IMR-90 (cell line): ENCODE measurements at regions not wholly inside any gene's neighbourhood (a gene's known extent, or its start where the extent isn't known, plus 50 kb on each side); places are given as distances from the start of the nearest gene placed in this dataset.

Experiments
- ATAC-seq: fragments of 200-7000 bp; cut with Tn5 transposase; 2 replicates; pipeline ENCODE4 v1.9.1; 2020; ENCODE audit warnings: low read depth, mild to moderate bottlenecking, moderate library complexity
- BruUV-seq: library from RNA; stranded (reverse); fragments of 400-500 nt; replicated peaks from 2 replicates; lab custom pipeline; 2021; lab: Mats Ljungman, UMichigan
- CTCF ChIA-PET: fragments of 300-600 bp; formaldehyde crosslinking; extraction: SDS; loops from one replicate; lab custom pipeline; 2021; ENCODE audit warnings: antibody characterized with exemption; lab: Yijun Ruan, JAX
- POLR2A ChIA-PET: fragments of 300-600 bp; sonication (Branson Sonifier 250); formaldehyde crosslinking; loops from one replicate; lab custom pipeline; 2022; ENCODE audit warnings: antibody characterized with exemption; ENCODE audit not compliant: unreplicated experiment; lab: Charles Lee
- DNase-seq: peaks from one replicate; pipeline ENCODE4 v3.0.0; 2013
- H2AFZ ChIP-seq: replicated peaks from 2 replicates; pipeline ENCODE3; 2013; ENCODE audit warnings: low read length, mild to moderate bottlenecking; ENCODE audit not compliant: poor library complexity
- H2AK5ac ChIP-seq: 2 replicates; pipeline ENCODE4 v1.6.1; 2013; ENCODE audit warnings: low read depth, low read length, inconsistent platforms
- H2AK9ac ChIP-seq: replicated peaks from 2 replicates; pipeline ENCODE3; 2013; ENCODE audit warnings: mild to moderate bottlenecking, low read depth, low read length, moderate library complexity; ENCODE audit not compliant: poor library complexity
- H2BK120ac ChIP-seq: 2 replicates; pipeline ENCODE4 v1.6.1; 2013; ENCODE audit warnings: low read depth, low read length, inconsistent platforms
- H2BK15ac ChIP-seq: 3 replicates; pipeline ENCODE4 v1.6.1; 2013; ENCODE audit warnings: low read depth, low read length, inconsistent platforms
- H2BK20ac ChIP-seq: 2 replicates; pipeline ENCODE4 v1.6.1; 2013; ENCODE audit warnings: low read depth, mild to moderate bottlenecking, inconsistent platforms, low read length, moderate library complexity
- H2BK5ac ChIP-seq: 2 replicates; pipeline ENCODE4 v1.6.1; 2013; ENCODE audit warnings: mild to moderate bottlenecking, low read depth, low read length, inconsistent platforms; ENCODE audit not compliant: poor library complexity, severe bottlenecking
- H3K14ac ChIP-seq: replicated peaks from 2 replicates; pipeline ENCODE4 v1.6.1; 2013; ENCODE audit warnings: low read depth, low read length, inconsistent platforms
- H3K18ac ChIP-seq: 2 replicates; pipeline ENCODE4 v1.6.1; 2013; ENCODE audit warnings: low read depth, low read length, control low read depth
- H3K23ac ChIP-seq: 2 replicates; pipeline ENCODE4 v1.6.1; 2013; ENCODE audit warnings: low read depth, low read length, inconsistent platforms
- H3K27ac ChIP-seq: 2 replicates; pipeline ENCODE4 v1.5.1; 2013; ENCODE audit warnings: mild to moderate bottlenecking, control low read depth, low read length; ENCODE audit not compliant: insufficient read depth
- H3K27me3 ChIP-seq: 2 replicates; pipeline ENCODE4 v1.6.1; 2013; ENCODE audit warnings: low read length; ENCODE audit not compliant: control insufficient read depth, insufficient read depth
- H3K36me3 ChIP-seq: 2 replicates; pipeline ENCODE4 v1.6.1; 2013; ENCODE audit warnings: low read length, mixed read lengths; ENCODE audit not compliant: control insufficient read depth, insufficient read depth
- H3K4ac ChIP-seq: 2 replicates; pipeline ENCODE4 v1.6.1; 2013; ENCODE audit warnings: low read depth, low read length, inconsistent platforms
- H3K4me1 ChIP-seq: 2 replicates; pipeline ENCODE4 v1.6.1; 2013; ENCODE audit warnings: low read length, mixed read lengths; ENCODE audit not compliant: control insufficient read depth, insufficient read depth
- H3K4me2 ChIP-seq: 2 replicates; pipeline ENCODE4 v1.6.1; 2013; ENCODE audit warnings: low read depth, mild to moderate bottlenecking, control low read depth, low read length, moderate library complexity
- H3K4me3 ChIP-seq: 2 replicates; pipeline ENCODE4 v1.5.1; 2013; ENCODE audit warnings: low read depth, mild to moderate bottlenecking, control low read depth, low read length, moderate library complexity; ENCODE audit not compliant: insufficient read depth
- H3K56ac ChIP-seq: 2 replicates; pipeline ENCODE4 v1.6.1; 2013; ENCODE audit warnings: low read length, inconsistent platforms; ENCODE audit not compliant: insufficient read depth; ENCODE audit errors: extremely low read depth
- H3K79me1 ChIP-seq, 2 experiments: 2 replicates each; pipeline ENCODE4 v1.6.1; 2013; ENCODE audit warnings: low read length in 2 of 2, inconsistent platforms in 1 of 2, low read depth in 1 of 2
- H3K9ac ChIP-seq: 2 replicates; pipeline ENCODE4 v1.6.1; 2013; ENCODE audit warnings: low read depth, low read length, control low read depth
- H3K9me1 ChIP-seq: 2 replicates; pipeline ENCODE4 v1.6.1; 2013; ENCODE audit warnings: low read length, inconsistent platforms; ENCODE audit not compliant: insufficient read depth
- H3K9me3 ChIP-seq: 2 replicates; pipeline ENCODE4 v1.6.1; 2013; ENCODE audit warnings: low read length; ENCODE audit not compliant: control insufficient read depth, insufficient read depth
- H4K20me1 ChIP-seq: 2 replicates; pipeline ENCODE4 v1.6.1; 2013; ENCODE audit warnings: low read length, inconsistent platforms; ENCODE audit not compliant: insufficient read depth
- H4K5ac ChIP-seq: 2 replicates; pipeline ENCODE4 v1.6.1; 2013; ENCODE audit warnings: mild to moderate bottlenecking, low read depth, low read length, control low read depth
- H4K8ac ChIP-seq, 2 experiments: 2 replicates each; pipeline ENCODE4 v1.6.1; 2013; ENCODE audit warnings: low read depth in 2 of 2, low read length in 2 of 2, control low read depth in 1 of 2, inconsistent platforms in 1 of 2
- H4K91ac ChIP-seq: 2 replicates; pipeline ENCODE4 v1.6.1; 2013; ENCODE audit warnings: low read depth, low read length, inconsistent platforms; ENCODE audit not compliant: insufficient read depth
- BHLHE40 ChIP-seq: fragments of 150-350 bp; IDR thresholded peaks from 2 replicates; pipeline ENCODE4 v1.6.1; 2016; ENCODE audit warnings: mild to moderate bottlenecking, low read depth, low read length
- CEBPB ChIP-seq: IDR thresholded peaks from 2 replicates; pipeline ENCODE4 v1.6.1; 2012; ENCODE audit warnings: low read depth, low read length, improper control_type of control experiment
- CTCF ChIP-seq: conservative IDR thresholded peaks from 2 replicates; pipeline ENCODE4 v1.5.1; 2012; ENCODE audit warnings: mild to moderate bottlenecking, low read depth, low read length, improper control_type of control experiment
- ELK1 ChIP-seq: fragments of 150-350 bp; IDR thresholded peaks from 2 replicates; pipeline ENCODE4 v1.6.1; 2016; ENCODE audit warnings: low read depth, mild to moderate bottlenecking, low read length, moderate library complexity, borderline replicate concordance
- FOS ChIP-seq: fragments of 150-350 bp; IDR thresholded peaks from 2 replicates; pipeline ENCODE4 v1.6.1; 2016; ENCODE audit warnings: low read depth, low read length
- MAFK ChIP-seq: IDR thresholded peaks from 2 replicates; pipeline ENCODE4 v1.6.1; 2012; ENCODE audit warnings: low read depth, low read length, improper control_type of control experiment
- MXI1 ChIP-seq: IDR thresholded peaks from 2 replicates; pipeline ENCODE4 v1.6.1; 2012; ENCODE audit warnings: low read depth, mild to moderate bottlenecking, low read length, moderate library complexity, borderline replicate concordance
- RAD21 ChIP-seq: IDR thresholded peaks from 2 replicates; pipeline ENCODE4 v1.6.1; 2012; ENCODE audit warnings: low read length, improper control_type of control experiment
- RCOR1 ChIP-seq: IDR thresholded peaks from 2 replicates; pipeline ENCODE4 v1.6.1; 2012; ENCODE audit warnings: mild to moderate bottlenecking, low read length, improper control_type of control experiment; ENCODE audit not compliant: insufficient replicate concordance
- RFX5 ChIP-seq: IDR thresholded peaks from 2 replicates; pipeline ENCODE4 v1.8.0; 2012; ENCODE audit warnings: low read depth, mild to moderate bottlenecking, low read length, moderate library complexity
- SMC3 ChIP-seq: fragments of 150-350 bp; IDR thresholded peaks from 2 replicates; pipeline ENCODE4 v1.6.1; 2016; ENCODE audit warnings: low read depth, mild to moderate bottlenecking, antibody characterized with exemption, low read length, moderate library complexity
- USF2 ChIP-seq: fragments of 150-350 bp; IDR thresholded peaks from 2 replicates; pipeline ENCODE4 v1.6.1; 2017; ENCODE audit warnings: mild to moderate bottlenecking, antibody characterized with exemption, low read length, low read depth
- WGBS, 2 experiments: methylation state at CpG; one replicate each; pipeline versions ENCODE4 v1.1.5 to v1.1.7; 2013; ENCODE audit warnings: missing lambda C conversion rate in 2 of 2; ENCODE audit not compliant: insufficient read length in 1 of 2; ENCODE audit errors: extremely low coverage in 2 of 2; 5-methylcytosine and 5-hydroxymethylcytosine counted together
- dilution Hi-C: fragments of 300-500 bp; cut with HindIII; formaldehyde crosslinking; loops from one replicate; pipeline ENCODE4 v1.14.3; 2018; ENCODE audit warnings: low sequenced_read_pairs; ENCODE audit not compliant: unreplicated experiment
- in situ Hi-C: fragments of 300-500 bp; cut with MboI; formaldehyde crosslinking; loops from 3 replicates; pipeline ENCODE4 v1.14.3; 2019; ENCODE audit warnings: low sequenced_read_pairs, inconsistent platforms, mixed read lengths
- intact Hi-C: fragments of 100-400 bp; cut with micrococcal nuclease; formaldehyde crosslinking; loops from 2 replicates; pipeline ENCODE4 v1.10.0; 2022

GRCh38 chrX:6382284-6382683, 152.6 kb downstream of the VCX3A start:
- Histone ChIP-seq H4K20me1 (no peaks in the 10 kb centered on the region), H3K4ac (no peak overlapping the region), H3K36me3 (no peaks in the 10 kb centered on the region), H3K27me3 (no peaks in the 10 kb centered on the region), H2AFZ (no peak overlapping the region), H3K56ac (no peak overlapping the region), H4K91ac (no peak overlapping the region), H4K5ac (no peak overlapping the region), H3K18ac (no peak overlapping the region), H3K9me3 (peaks cover 26% of the 10 kb centered on the region), H2BK120ac (no peak overlapping the region), H3K27ac (no peak overlapping the region), H3K9ac (no peak overlapping the region), H2AK9ac (no peak overlapping the region), H2BK5ac (no peak overlapping the region), H3K4me2 (no peak overlapping the region), H3K79me1 (no peaks in the 10 kb centered on the region), H4K8ac (no peak overlapping the region), H2BK20ac (no peak overlapping the region), H3K23ac (no peak overlapping the region), H2AK5ac (no peak overlapping the region), H3K4me1 (no peaks in the 10 kb centered on the region), H3K14ac (no peak overlapping the region), H3K4me3 (no peak overlapping the region), H2BK15ac (no peak overlapping the region), H3K9me1 (no peaks in the 10 kb centered on the region)
- ChIA-PET POLR2A (no interaction called here), CTCF (no interaction called here)
- DNase-seq (no peak), ATAC-seq (no peak)
- BruUV-seq: no TSS peak
- WGBS, 2 experiments: no CpG with 5 or more reads among the region's 9 CpGs
- no peak for TF ChIP-seq ELK1
- no peak for TF ChIP-seq MAFK
- no peak for TF ChIP-seq BHLHE40
- no peak for TF ChIP-seq CEBPB
- no peak for TF ChIP-seq RFX5
- TF ChIP-seq USF2: no peak
- TF ChIP-seq FOS: no peak
- TF ChIP-seq RCOR1: no peak
- no peak for TF ChIP-seq CTCF
- TF ChIP-seq RAD21: no peak
- no peak for TF ChIP-seq SMC3
- TF ChIP-seq MXI1: no peak
- dilution Hi-C loops: no loop called here
- intact Hi-C loops: no loop called here
- in situ Hi-C loops: no loop called here
